DMS 273 (cell line): ENCODE measurements at regions not wholly inside any gene's neighbourhood (a gene's known extent, or its start where the extent isn't known, plus 50 kb on each side); places are given as distances from the start of the nearest gene placed in this dataset.
A peak's percentile ranks its signal among the peaks of the same experiment; 100 is the strongest.

Experiments
- DNase-seq: peaks from one replicate; lab custom pipeline; 2025; ENCODE audit not compliant: unreplicated experiment; lab: John Stamatoyannopoulos, UW

DNA sequence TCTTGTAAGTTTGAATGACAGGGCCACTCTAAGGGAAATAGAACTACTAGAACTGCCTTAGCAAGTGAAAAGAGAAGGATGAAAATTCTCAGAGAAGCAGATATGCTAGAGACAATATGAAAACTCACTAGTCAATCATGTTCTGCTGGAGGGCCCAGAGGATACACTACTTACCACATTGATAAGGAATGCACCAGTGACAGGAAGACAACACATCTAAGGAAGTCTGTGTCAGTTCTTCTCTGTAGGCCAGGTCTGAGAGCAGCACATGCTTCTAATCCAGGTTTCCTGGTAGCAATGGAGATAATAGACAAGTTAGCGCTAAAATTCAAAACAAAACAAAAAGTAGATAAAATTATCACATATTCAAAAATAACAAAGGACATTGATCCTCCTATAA lies 235.2 kb upstream of the AKR1E2 start:
- no peak for DNase-seq

DNA sequence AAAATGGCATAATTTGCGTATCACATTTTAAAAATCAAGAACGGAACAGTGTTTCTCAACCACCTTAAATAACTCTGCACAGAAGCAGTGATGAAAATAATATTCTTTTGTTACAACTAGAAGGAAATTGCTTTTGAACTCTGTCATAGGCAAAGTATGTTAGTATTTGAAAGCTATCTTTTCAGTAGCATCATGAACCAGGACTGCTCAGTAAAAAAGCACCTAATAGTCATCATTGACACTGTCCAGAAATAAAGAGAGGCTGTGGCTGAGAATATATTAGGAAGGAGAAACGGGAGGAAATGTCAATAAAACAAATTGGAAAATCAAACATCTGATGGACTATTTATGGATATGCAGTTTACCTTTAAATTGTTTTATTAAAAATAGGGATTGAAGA lies 237.2 kb upstream of the AKR1E2 start:
- no peak for DNase-seq

DNA sequence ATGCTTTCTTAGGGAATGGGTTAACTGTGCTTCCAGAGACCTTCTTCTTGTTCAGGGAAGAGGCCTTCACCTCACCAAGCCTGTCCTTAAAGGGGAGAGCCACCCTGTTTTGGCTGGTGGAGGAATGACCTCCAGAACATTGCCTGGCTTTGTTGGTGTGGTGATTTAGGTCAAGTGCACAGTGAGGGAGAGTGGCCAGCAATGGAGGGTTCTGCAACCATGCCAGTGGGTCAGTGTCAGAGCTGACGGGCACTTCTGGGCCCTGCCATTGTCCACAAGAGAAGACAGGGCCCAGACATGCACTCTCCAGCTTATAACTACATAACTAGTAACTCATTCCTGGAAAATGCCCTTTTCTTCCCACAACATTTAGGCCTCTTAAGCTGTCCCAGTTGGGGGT lies 238.5 kb upstream of the AKR1E2 start:
- DNase-seq = no peak

DNA sequence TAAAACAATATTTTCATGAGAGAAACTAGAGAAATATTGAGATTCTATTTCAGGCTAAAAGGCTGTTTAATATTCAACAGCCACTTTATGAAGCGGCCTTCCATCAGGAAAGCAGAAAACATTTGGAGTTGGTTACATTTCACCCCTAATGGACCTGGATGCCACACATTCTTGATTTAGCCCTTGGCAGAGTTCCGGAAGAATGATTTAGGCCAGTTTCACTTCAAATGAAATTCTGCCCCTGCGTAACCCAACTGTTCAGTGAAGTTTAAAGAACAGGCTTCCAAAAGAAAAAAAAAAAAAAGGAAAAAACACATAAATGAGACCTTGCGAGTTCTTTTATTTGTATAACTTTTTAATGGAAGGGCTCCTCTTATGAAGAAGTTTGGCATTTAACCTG lies 239.2 kb upstream of the AKR1E2 start:
- DNase-seq = no peak

DNA sequence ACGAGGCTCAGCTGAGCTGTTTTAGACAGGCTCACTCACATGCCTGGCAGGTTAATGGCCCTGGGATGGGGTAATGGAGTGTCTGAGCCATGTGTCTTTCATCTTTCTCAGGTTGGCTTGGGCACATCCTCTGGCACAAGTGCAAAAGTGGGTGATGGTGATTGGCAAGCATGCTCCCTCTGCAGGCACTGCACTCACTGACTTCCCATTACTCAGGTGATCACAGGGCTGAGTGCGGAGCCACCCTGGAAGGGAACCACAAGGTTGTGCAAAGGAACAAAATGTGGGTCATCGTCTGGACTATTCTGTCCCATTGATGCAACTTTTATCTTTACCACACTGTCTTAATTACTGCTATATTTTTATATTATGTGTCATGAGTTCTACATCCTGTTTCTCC lies 244.1 kb upstream of the AKR1E2 start:
- DNase-seq = no peak

DNA sequence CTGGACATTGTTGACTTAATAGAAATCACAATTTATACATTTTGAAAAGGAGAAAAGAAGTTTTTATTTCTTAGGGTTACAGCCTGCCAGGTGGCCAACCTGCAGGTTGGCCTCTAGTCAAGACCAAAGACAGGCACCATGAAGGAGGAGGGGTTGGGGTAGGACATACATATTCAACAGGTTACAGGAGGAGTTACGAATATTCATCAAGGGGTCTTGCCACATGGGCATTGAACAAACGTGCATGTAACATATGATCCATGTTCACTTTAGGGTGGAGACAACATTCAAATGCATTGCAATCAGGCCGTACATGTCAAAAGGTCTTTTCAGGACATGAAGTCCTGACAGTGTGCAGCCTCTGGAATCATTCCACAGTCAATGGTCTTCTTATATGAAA lies 246.2 kb upstream of the AKR1E2 start:
- no peak for DNase-seq

DNA sequence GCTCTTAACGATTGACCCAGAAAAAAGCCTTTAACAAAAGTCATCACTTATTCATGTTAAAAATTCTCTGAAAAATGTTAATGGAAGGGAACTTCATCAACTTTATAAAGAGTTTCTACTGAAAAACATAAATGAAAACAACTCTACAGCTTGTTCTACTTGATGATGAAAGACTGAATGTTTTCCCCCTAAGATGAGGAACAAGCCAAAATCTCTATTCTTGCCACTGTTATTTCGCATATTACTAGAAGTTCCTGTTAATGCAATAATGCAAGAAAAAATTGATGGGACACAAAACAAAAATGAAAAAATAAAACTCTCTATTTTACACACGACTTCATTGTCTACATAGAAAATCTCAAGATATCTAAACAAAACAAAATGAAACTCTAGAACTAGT lies 249.8 kb upstream of the AKR1E2 start:
- DNase-seq = no peak

DNA sequence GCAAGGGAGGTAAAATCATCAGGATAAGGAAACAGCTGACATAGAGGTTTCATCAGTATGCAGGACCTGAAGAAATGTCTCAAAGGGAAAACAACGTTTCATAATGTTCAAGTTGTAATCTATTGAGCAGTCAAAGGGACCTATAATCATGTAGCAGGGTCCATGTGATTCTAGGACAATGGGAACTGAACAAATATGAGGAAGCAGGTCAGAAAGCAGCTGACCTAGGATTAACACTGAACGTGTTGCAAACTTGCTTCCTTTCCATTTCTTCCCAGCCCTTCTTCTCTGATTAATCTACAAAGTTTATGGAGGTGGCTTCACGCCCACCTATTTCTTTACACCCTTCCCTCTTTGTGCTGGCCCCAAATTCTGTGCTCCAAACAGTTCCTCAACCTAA lies 256.9 kb upstream of the AKR1E2 start:
- DNase-seq = no peak

DNA sequence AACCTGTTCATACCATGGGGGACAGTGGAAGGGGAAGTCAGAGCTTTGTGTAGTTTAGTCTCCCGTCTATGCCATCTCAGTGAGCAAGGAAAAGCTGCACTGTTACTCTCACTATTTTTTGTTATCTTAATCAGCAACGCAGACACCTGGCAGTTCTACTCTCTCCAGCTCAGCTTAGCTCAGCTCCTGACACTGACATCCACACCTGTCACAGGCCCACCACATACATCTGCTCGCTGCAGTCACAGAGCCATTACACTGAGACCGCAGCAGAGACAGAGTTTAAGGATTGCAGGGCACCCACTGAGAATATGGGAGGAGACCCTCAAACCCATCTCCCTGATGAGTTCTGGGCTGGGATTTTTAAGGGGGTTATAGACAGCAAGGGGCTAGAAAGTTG lies 257.3 kb upstream of the AKR1E2 start:
- peak; percentile 4 for DNase-seq

DNA sequence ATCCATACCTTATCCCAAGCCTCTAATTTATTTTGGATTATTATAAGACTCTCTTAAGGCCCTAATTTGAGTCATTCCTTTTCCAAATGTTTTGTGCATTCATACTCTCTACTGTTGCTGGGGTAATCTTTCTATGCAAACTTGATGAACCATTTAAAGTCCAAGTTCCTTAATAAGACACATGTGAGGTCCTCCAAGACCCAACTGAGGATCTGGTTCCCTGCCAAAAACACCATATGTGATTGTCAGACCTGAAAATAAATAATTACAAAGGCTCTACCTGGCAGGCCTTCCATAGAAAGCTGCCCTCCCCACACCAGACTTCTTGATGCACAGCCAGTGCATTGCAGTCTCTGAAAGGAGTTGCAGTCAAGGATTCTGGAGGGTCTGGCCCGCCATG lies 257.9 kb upstream of the AKR1E2 start:
- peak; percentile 47 for DNase-seq

DNA sequence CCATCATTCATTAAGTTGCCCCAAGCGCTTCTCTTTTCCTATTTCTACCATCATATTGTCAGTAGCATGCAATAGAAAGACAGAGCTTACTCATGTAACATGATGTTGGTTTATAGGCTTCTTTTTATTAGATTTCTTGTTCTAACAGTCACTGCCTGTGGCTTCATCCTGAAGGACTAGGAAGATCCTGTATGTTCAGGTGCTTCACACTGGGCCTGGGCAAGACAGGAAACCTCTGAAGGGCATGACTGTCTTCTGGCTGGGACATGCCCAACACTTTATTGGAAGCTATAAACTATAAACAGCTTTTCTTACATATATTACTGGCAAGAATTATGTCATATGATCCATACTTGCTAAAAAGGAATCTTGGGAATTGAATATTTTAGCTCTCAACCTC lies 258.4 kb upstream of the AKR1E2 start:
- DNase-seq = no peak

DNA sequence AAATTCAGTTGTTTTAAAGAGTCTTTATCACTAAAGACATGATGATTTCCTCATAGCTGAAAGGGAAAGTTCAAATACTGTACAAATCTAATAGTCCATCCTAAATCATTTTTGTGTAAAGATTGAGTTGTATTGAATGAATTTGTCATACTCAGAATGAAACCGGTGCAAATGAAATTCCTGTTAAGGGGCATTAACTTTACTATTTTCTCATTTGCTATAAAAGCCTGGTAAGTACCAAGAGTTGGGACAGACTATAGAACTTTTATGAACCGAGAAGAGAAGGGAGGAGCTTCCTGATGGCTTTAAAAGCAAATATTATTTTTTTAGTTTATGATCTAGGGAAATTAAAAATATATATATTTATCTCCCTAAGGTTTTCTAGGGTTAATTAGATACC lies 260.0 kb upstream of the AKR1E2 start:
- DNase-seq = no peak

DNA sequence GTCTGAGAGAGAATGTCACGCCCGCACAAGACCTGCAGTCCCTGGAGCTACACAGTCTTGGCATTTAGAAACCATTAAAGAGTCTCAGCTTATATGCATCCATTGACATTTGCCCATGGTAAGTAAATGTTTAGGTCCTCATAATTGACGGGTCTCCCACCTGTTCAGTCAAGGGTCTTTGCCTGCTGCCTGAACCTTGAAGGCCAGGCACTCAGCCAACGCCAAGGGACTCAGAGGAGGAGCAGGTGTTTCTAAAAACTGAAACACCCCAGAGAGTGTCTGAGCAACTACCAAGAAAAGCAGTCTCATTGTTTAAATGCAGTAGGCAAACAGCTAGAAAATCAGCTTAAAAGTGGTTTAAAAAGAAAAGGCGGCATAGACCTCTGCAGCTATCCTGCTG lies 264.7 kb upstream of the AKR1E2 start:
- peak; percentile 1 for DNase-seq

DNA sequence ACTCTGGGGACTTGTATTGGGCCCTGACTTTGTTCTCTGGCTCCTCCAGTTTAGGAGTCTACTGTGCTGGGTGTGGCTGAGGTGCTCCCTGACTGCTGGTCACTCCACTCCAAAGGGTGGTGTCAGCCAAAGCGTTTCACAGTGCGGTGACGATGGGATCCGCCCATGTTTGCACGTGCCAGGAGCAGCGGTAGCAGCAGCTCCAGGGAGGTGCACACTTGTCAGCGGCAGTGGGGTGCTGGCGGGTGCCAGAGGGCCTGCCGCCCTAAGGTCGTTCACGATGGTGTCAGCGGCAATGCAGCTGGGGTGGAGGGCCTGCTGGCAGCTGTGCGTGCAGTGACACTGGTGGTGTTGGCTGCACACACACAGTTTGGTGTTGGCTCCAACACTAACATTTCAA lies 268.5 kb upstream of the AKR1E2 start:
- no peak for DNase-seq

DNA sequence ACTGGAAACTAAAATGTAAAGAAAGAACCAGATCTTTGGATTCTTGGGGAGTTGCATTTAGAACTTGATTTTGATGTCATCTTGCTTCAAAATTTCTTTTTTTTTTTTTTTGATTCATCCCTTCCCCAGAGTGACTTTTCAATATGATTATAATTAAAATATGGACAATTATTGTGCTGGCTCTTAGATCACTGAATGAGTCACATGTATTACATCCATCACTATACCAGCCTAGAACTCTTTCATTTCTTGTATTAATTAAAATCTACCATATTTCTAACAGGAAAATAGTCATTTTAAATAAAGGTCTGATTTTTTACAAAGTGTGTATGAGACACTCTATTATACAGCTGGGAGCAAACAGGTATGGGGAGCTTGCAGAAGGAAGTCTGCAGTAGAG lies 269.5 kb upstream of the AKR1E2 start:
- DNase-seq = no peak

DNA sequence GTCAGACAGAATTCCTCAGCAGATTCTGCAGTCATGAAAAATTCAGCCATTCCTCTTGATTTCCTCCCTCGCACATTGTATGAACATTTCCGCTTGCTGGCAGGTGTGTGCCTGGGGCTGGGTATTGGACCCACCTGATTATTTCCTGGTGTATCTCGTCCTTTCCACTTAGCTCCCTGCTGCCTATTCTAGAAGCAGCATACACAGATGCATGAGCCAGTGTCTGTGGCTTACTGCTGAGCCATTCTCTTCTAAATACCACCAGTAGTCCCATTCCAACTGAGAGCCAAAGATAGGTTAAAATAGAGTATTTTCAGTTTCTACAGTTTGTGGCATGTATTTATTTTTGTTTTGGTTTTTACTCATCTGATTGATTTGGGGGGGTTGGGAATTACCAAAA lies 270.1 kb upstream of the AKR1E2 start:
- no peak for DNase-seq

DNA sequence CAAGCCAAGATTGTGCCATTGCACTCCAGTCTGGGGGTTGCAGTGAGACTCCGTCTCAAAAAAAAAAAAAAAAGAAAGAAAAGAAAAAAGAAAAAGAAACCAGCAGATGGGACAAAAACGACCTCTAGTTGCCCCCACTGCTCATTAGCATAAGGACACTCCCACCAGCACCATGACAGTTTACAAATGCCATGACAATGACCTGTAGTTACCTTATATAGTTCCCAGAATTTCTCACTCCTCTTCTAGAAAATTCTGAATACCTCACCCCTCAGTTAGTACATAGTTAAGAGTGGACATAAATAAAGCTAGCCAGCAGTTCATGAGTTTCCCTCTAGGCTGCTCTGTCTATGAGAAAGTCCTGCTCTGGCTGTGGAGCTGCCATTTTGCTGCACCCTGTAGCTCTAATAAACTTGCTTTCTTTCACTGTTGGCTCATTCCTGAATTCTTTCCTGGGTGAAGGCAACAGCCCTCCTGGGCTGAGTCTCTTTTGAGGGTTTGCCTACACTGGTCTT lies 276.8 kb upstream of the AKR1E2 start:
- no peak for DNase-seq

DNA sequence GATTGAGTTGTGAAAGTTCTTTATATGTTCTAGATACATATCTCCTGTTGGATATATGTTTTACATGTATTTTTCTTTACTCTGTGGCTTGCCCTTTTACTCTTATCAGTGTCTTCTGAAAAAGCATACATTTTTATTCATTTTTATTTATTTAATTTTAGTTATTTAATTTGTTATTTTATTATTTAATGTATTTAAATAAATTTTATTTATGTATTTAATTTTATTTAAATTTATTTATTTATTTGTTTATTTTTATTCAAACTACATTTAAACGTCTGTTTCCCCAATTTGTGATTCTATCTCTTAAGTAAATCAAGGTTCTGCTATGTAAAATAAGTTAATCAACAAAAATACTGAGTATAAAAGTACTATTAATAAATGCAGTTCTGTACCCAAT lies 279.1 kb upstream of the AKR1E2 start:
- DNase-seq = no peak

DNA sequence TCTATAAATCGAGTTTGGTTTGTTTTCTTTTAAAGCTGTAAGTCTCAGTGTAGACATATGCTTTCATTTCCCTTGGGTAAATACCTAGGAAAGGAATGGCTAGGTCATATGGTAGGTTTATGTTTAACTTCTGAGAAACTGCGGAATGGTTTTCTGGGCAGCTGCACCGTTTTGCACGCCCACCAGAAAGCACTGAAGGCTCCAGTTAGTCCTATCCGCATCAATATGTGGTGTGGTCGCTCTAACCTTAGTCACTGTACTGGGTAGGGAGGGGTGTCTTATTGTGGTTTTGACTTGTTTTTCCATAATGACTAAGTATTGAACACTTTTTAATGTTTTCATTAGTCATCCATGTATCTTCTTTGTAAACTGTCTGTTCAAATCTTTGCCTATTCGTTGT lies 279.5 kb upstream of the AKR1E2 start:
- no peak for DNase-seq

DNA sequence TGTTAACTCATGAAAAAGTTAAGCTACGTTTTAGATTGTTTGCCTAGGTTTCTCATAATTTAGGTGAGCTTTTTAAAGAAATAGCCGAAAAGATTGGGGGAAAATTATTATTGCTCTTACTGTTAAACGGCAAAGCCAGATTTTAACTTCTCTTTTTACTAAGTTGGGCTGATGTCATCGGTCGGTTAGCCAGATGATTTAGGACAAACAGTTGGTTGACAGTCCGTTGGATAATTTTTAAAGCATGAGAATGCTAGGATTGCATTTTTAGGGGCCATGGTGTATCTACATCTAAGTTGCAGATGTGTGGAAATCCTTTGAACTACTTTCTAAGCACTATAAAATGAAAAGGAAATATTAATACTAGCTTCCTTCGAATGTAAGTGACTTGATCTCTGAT lies 280.9 kb upstream of the AKR1E2 start:
- no peak for DNase-seq

DNA sequence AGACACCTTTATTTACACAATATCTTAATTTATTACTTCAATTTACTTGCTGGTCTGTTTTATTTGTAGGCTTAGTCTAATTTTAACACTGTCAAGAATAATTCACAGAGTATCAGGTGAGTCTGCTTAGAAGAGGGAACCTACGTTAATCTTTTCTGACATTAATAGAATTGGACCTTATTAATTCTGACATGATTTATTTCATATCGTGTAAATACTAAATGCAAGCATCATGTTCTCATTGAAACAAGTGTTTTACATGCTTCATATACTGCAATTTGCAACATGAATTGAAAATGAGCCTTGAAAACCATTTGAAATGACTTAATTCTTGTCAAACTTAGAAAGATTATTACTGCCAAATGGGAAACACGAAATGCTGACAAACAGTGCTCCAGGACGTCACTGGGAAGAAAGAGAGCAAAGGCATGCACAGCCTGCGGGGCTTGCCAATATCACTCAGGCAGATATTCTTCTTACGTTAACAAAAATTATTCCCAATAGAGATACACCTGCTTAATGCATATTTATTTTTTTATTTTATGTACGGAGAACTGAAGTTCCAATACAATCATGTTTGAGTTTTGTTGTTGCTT lies 282.0 kb upstream of the AKR1E2 start:
- DNase-seq = no peak

DNA sequence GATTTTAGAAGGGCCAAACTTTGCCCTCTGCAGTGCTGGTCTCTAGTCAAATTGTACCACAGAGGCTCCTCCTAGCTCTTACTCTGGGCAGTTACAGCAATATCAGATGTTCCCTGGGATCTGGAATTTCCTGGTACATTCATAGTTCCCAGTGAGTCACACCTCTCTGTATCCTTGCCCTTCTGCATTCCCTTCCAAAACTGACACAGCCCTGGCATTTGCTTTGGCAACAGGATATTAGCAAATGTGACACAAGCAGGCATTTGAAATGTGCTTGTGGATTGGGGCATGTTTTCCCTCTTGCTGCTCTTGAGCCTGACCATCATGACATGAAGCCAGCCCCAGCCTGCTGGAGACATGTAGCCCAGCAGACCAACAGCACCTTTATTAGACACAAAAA lies 284.7 kb upstream of the AKR1E2 start:
- DNase-seq = no peak

DNA sequence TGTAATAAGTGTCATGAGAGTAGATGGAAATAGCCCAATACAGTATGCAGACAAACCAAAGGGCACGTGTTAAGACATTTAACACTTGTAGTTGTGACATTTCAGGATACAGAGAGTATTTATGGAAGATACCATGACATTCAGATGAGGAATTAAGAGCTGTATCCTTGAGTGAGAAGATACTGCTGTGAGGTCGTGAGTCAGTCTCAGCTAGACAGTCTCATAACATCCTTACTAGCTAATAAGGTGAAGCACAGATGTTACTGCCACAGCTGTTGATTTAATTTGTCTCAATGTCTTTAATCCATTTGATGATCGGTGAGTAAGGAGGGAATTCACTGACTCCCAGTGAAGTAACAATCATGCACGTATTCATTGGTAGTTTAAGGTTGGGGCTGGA lies 288.0 kb upstream of the AKR1E2 start:
- DNase-seq = no peak

DNA sequence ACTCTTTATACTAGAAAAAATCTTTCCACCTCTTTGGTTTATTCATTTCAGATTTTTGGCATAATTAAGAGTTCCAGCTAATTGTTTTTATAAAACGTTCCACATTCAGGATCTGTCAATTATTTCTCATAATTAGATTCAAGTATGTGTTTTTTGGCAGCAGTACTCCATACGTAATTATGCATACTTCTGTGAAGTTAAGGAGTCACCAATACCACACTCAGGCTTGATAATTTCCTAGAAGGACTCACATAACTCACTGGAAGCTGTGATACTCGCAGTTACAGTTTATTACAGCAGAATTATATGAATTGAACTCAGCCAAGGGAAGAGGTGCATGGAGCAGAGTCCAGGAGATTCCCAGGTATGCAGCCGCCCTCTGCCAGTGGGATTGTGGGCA lies 290.5 kb upstream of the AKR1E2 start:
- peak; percentile 22 for DNase-seq
